Heart right ventricle (tissue), 16 donors: ENCODE measurements at regions not wholly inside any gene's neighbourhood (a gene's known extent, or its start where the extent isn't known, plus 50 kb on each side); places are given as distances from the start of the nearest gene placed in this dataset.

Experiments
- ATAC-seq, 8 donors: fragments of 200-7000 bp; cut with Tn5 transposase; one replicate each; pipeline ENCODE4 v1.9.1; 2020; ENCODE audit warnings: mild to moderate bottlenecking in 8 of 8, moderate library complexity in 8 of 8, moderate number of reproducible peaks in 1 of 8
- DNase-seq, 2 donors: peaks; one replicate each; pipeline ENCODE4 v3.0.0-alpha.2; 2020
- H3K27ac ChIP-seq, 10 donors: fragments of 200-600 bp; sonication (generic) in 2 of 10; one replicate each; pipeline versions ENCODE4 v1.5.0 to v1.8.0; 2020 to 2022; ENCODE audit warnings: mild to moderate bottlenecking in 3 of 10
- H3K27me3 ChIP-seq, 7 donors: fragments of 200-600 bp; one replicate each; pipeline ENCODE4 v1.8.0; 2021 to 2022; ENCODE audit warnings: mild to moderate bottlenecking in 2 of 7
- H3K36me3 ChIP-seq, 9 donors: fragments of 200-600 bp; sonication (generic) in 1 of 9; one replicate each; pipeline versions ENCODE4 v1.5.0 to v1.8.0; 2020 to 2022; ENCODE audit warnings: mild to moderate bottlenecking in 2 of 9
- H3K4me1 ChIP-seq, 9 donors: fragments of 200-600 bp; sonication (generic) in 1 of 9; one replicate each; pipeline versions ENCODE4 v1.5.0 to v1.8.0; 2020 to 2022; ENCODE audit warnings: mild to moderate bottlenecking in 4 of 9
- H3K4me3 ChIP-seq, 10 donors: fragments of 200-600 bp; sonication (generic) in 2 of 10; one replicate each; pipeline versions ENCODE4 v1.5.0 to v1.8.0; 2020 to 2022; ENCODE audit warnings: mild to moderate bottlenecking in 7 of 10, moderate library complexity in 2 of 10
- H3K9me3 ChIP-seq, 11 donors: fragments of 200-600 bp in 10 of 11; sonication (generic) in 2 of 11; one replicate each; pipeline versions ENCODE4 v1.5.0 to v1.8.0; 2013 to 2022; ENCODE audit warnings: mild to moderate bottlenecking in 2 of 11, control low read depth in 1 of 11, moderate library complexity in 1 of 11
- WGBS, 2 donors: extraction: QIAGEN DNeasy Blood & Tissue Kit; methylation state at CpG; one replicate each; pipeline ENCODE4 v1.1.7; 2013; ENCODE audit warnings: inconsistent platforms in 1 of 2; 5-methylcytosine and 5-hydroxymethylcytosine counted together
- intact Hi-C, 10 donors: fragments of 100-400 bp; cut with DNase I; formaldehyde crosslinking; loops; one replicate each; pipeline versions ENCODE4 v1.11.1 to v1.14.2; 2022
- TF ChIP-seq, protein P1 (sequence below), 9 donors: fragments of 200-600 bp; sonication (generic) in 2 of 9; IDR thresholded peaks; one replicate each; pipeline versions ENCODE4 v1.5.0 to v1.8.0; 2021 to 2022; ENCODE audit warnings: antibody characterized with exemption in 9 of 9, mild to moderate bottlenecking in 5 of 9, moderate library complexity in 1 of 9
- donor health status: Arrhythmogenic right ventricular cardiomyopathy.
- donor health status: ischemic (EF 13 %, LVEDD 7.1; RV severe dilation, severe dysfunction).
- donor health status: healthy with polysubstance abuse.
- donor health status: DM: no; HTN: yes; CAD: no.
- donor health status: DM: no; HTN: no; CAD: no.
- donor health status: ischemic (EF 25% LVEDD 6.9; RV normal size, moderate dysfunction).
- donor health status: ischemic (EF 25% LVEDD 5.7; RV mildly dilated, moderate dysfunction).
- donor health status: healthy.
- donor health status: DM: yes; HTN: yes; CAD: no.
- donor health status: Ischemic cardiomyopathy.
- donor health status: ischemic (EF 35%, LVEDD 5.7; RV mildly dilated, moderate dysfunction).
- donor health status: nonischemic (EF 11% LVEDD 7.7; RV severe dilation, severe dysfunction).
- donor health status: DM: yes; HTN: yes; CAD: no.
- donor health status: PGD.
- donor health status: ischemic (EF 29% LVEDD 5.4; RV normal size, mild dysfunction).
- donor health status: nonischemic (EF 23%, LVEDD 6.1; RV moderate dilation, normal function).

DNA sequence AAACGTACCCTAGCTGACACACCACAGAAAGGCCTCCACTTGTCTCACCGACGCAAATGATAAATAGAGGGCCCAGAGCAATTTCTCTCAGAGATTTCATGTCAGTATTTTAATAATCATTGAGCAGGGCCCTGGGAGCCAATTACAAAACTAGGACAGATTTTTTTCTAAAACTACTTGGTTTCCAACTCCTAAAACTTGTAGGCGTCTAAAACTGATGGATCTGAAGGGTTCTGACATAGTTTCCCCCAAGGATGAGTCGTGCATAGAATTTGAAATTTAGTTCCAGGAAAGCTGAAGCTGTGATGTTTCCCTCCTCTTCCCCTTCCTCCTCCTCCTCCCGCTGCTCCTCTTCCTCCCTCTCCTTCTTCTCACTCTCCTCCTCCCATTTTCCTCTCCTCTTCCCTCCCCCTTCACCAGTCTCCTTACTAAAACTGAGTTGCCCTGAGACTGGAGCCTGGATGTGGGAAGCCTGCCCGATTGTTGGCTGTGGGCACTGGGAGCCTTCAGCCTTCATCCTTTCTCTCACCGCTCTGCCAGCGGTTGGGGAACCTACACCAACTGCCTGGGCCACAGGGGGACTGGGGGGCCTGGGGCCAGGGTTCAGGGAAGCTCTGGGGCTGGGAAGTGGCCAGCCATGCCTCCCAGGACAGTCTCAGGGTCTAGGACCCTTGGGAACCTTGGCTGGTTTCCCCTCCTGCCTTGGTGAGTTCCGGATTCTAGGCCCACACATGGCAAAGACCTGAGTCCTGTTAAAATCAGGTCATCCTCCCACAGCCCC is 73.9 kb upstream of the SLC6A11 start:
- Histone ChIP-seq H3K27me3 (peaks cover 0 to 76% (median 59%) of the 10 kb centered on the region in 7 donors), H3K4me3 (no peak overlapping the region), H3K4me1 (peaks cover 0 to 4% (median 0%) of the 10 kb centered on the region in 9 donors), H3K27ac (no peak overlapping the region), H3K9me3 (no peaks in the 10 kb centered on the region), H3K36me3 (no peaks in the 10 kb centered on the region)
- DNase-seq (no peak), ATAC-seq (no peak)
- intact Hi-C loops = no loop called here
- WGBS, 2 donors = 70 to 76% methylated on average over 10 of the region's 10 CpGs
- TF ChIP-seq, protein P1, sequence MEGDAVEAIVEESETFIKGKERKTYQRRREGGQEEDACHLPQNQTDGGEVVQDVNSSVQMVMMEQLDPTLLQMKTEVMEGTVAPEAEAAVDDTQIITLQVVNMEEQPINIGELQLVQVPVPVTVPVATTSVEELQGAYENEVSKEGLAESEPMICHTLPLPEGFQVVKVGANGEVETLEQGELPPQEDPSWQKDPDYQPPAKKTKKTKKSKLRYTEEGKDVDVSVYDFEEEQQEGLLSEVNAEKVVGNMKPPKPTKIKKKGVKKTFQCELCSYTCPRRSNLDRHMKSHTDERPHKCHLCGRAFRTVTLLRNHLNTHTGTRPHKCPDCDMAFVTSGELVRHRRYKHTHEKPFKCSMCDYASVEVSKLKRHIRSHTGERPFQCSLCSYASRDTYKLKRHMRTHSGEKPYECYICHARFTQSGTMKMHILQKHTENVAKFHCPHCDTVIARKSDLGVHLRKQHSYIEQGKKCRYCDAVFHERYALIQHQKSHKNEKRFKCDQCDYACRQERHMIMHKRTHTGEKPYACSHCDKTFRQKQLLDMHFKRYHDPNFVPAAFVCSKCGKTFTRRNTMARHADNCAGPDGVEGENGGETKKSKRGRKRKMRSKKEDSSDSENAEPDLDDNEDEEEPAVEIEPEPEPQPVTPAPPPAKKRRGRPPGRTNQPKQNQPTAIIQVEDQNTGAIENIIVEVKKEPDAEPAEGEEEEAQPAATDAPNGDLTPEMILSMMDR (IDR thresholded peaks at IDR 0.05) = no peak

DNA sequence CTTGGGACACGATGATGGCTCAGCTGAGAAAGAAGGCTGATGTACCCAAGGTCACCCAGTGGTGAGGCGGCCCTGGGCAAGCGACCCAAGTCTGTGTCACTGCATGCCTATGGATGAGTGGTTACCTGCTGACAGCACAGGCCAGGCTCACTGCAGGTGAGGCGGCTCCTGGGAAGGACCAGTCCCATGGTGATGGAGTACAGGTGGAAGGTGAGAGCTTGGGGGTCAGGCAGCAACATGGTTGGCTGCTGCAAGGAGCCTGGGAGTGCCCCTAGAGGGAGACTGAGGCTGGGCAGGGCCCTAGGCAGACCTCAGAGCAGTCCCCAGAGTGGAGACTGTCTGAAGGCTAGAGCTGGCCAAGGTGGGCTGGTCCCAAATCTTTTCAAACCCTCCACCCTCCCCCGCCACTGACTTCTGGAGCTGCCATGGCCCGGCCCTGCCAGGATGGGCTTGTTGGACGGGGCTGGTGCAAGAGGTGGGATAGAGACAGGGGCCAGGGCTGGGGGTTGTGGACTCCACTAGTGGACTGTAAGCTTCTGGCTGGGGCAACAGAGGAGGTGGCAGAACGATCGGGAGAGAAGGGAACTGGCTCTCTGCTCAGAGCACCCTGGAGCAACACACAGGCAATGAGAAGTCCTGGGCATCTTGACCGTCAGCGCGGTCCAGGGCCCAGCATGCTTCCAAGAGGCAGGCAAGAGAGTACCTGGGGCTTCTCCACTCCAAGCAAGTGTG is 72.5 kb upstream of the SLC6A11 start:
- 86 to 87% methylated on average over 12 of the region's 12 CpGs for WGBS, 2 donors
- no peaks in the 10 kb centered on the region for H3K9me3 ChIP-seq
- TF ChIP-seq, protein P1 (IDR thresholded peaks at IDR 0.05) = no peak
- DNase-seq = no peak
- H3K4me1 ChIP-seq = peaks cover 0 to 3% (median 0%) of the 10 kb centered on the region in 9 donors
- H3K4me3 ChIP-seq = no peak overlapping the region
- H3K27ac ChIP-seq = no peak overlapping the region
- intact Hi-C loops = no loop called here
- H3K27me3 ChIP-seq = peaks cover 0 to 73% (median 44%) of the 10 kb centered on the region in 7 donors
- peak in 1 of 8 donors; percentile 43 for ATAC-seq
- H3K36me3 ChIP-seq = no peaks in the 10 kb centered on the region

DNA sequence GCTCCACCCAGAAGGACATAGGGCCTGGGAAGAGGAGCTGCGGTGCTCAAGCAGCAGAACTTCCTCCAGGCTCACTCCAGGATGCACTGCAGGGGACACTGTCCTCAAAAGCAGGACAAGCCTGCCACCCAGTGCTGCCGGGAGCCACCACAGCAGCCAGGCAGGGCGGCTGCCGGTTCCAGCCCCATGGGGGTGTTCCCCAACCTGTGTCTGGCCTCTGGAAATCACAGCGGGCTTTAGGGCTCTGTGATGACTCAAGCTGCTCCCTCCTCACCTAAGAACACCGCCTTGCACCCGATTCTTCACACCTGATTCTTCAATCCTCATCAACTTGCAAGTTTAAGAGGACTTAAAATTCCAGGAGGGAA is 71.9 kb upstream of the SLC6A11 start:
- 19 to 27% methylated on average over 7 of the region's 7 CpGs for WGBS, 2 donors
- no peaks in the 10 kb centered on the region for H3K4me1 ChIP-seq
- no peak overlapping the region for H3K4me3 ChIP-seq
- DNase-seq (no peak), ATAC-seq (no peak)
- H3K27ac ChIP-seq = no peak overlapping the region
- TF ChIP-seq, protein P1 (IDR thresholded peaks at IDR 0.05) = no peak
- no peaks in the 10 kb centered on the region for H3K36me3 ChIP-seq
- H3K27me3 ChIP-seq = peaks cover 0 to 73% (median 44%) of the 10 kb centered on the region in 7 donors
- intact Hi-C loops = no loop called here
- H3K9me3 ChIP-seq = no peaks in the 10 kb centered on the region

DNA sequence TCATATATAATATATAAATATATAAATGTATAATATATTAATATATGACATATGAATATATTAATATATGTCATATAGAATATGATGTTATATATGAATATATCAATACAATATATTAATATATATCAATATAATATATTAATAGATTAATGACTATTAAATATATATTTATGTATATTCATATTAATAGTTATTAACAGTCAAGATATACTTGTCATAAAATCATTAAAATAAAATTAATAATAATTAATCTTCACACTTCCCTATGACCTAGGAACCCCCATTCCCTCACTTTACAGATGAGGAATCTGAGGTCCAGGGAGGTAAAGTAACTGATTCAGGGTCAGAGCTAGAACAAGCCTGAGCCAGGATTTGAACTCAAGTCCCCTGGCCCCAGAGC is 70.6 kb upstream of the SLC6A11 start:
- ATAC-seq (no peak), DNase-seq (no peak)
- H3K4me3 ChIP-seq = no peak overlapping the region
- no peaks in the 10 kb centered on the region for H3K36me3 ChIP-seq
- H3K27ac ChIP-seq = no peak overlapping the region
- TF ChIP-seq, protein P1 (IDR thresholded peaks at IDR 0.05) = no peak
- H3K4me1 ChIP-seq = no peaks in the 10 kb centered on the region
- no peaks in the 10 kb centered on the region for H3K9me3 ChIP-seq
- intact Hi-C loops = no loop called here
- H3K27me3 ChIP-seq = peaks cover 0 to 66% (median 42%) of the 10 kb centered on the region in 7 donors
